HFFc6 (cell line): ENCODE measurements at regions not wholly inside any gene's neighbourhood (a gene's known extent, or its start where the extent isn't known, plus 50 kb on each side); places are given as distances from the start of the nearest gene placed in this dataset.

Source experiments
- DNase-seq: peaks from one replicate; pipeline ENCODE4 v3.0.0-alpha.2; 2018
- H3K27ac Mint-ChIP-seq: 2 replicates; pipeline ENCODE4 v1.8.0; 2020; ENCODE audit warnings: mild to moderate bottlenecking, mixed read lengths
- H3K27me3 Mint-ChIP-seq: 2 replicates; pipeline ENCODE4 v1.8.0; 2021; ENCODE audit warnings: mild to moderate bottlenecking, moderate library complexity, mixed read lengths; ENCODE audit not compliant: insufficient read depth
- H3K36me3 Mint-ChIP-seq: 2 replicates; pipeline ENCODE4 v1.8.0; 2021; ENCODE audit warnings: low read depth, mixed read lengths
- H3K4me1 Mint-ChIP-seq: 2 replicates; pipeline ENCODE4 v1.8.0; 2020; ENCODE audit warnings: low read depth, mixed read lengths
- H3K4me3 Mint-ChIP-seq: 2 replicates; pipeline ENCODE4 v1.8.0; 2020; ENCODE audit warnings: mild to moderate bottlenecking, moderate library complexity, mixed read lengths
- H3K9me3 Mint-ChIP-seq: 2 replicates; pipeline ENCODE4 v1.8.0; 2020; ENCODE audit warnings: mild to moderate bottlenecking, mixed read lengths
- TF ChIP-seq, protein P1 (sequence below): fragments of 200-600 bp; sonication (generic); IDR thresholded peaks from 2 replicates; pipeline ENCODE4 v1.5.0; 2021; ENCODE audit warnings: antibody characterized with exemption, mild to moderate bottlenecking

- no peaks in the 10 kb centered on the region for H3K4me1 Mint-ChIP-seq
- H3K4me3 Mint-ChIP-seq: no peak overlapping the region
These were observed 109.7 kb upstream of the CPEB2 start for GRCh38 chr4:14892563-14892962.

DNA sequence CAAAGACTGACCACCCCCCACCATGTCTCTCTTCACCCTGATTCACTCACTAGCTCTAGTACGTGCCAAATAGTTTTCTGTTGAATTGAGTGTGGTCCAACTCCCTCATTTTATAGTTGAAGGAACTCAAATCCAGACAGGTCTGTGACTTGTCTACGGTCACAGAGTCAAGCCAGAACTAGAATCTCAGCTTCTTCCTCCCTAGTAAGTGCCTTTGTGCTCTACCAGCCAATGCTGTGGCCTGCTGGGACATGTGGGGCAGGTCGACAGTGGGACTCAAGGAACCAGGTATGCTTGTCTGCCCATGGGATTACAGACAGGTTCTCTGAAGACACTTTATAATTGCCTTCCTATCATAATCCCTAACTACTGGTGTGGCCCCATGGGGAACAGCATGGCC is 108.6 kb upstream of the CPEB2 start:
- Mint-ChIP-seq H3K36me3 (no peaks in the 10 kb centered on the region), H3K9me3 (no peaks in the 10 kb centered on the region; the same call in 1 of the 2 replicates), H3K27me3 (peaks cover 3% of the 10 kb centered on the region), H3K27ac (no peak overlapping the region), H3K4me3 (no peak overlapping the region), H3K4me1 (no peaks in the 10 kb centered on the region)
- no peak for DNase-seq
- TF ChIP-seq, protein P1, sequence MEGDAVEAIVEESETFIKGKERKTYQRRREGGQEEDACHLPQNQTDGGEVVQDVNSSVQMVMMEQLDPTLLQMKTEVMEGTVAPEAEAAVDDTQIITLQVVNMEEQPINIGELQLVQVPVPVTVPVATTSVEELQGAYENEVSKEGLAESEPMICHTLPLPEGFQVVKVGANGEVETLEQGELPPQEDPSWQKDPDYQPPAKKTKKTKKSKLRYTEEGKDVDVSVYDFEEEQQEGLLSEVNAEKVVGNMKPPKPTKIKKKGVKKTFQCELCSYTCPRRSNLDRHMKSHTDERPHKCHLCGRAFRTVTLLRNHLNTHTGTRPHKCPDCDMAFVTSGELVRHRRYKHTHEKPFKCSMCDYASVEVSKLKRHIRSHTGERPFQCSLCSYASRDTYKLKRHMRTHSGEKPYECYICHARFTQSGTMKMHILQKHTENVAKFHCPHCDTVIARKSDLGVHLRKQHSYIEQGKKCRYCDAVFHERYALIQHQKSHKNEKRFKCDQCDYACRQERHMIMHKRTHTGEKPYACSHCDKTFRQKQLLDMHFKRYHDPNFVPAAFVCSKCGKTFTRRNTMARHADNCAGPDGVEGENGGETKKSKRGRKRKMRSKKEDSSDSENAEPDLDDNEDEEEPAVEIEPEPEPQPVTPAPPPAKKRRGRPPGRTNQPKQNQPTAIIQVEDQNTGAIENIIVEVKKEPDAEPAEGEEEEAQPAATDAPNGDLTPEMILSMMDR: no peak

More at GRCh38 chr4:14892563-14892962, 109.7 kb upstream of the CPEB2 start:
- TF ChIP-seq, protein P1: no peak
- DNase-seq: no peak
- Mint-ChIP-seq H3K27ac (no peak overlapping the region), H3K36me3 (no peaks in the 10 kb centered on the region), H3K9me3 (no peaks in the 10 kb centered on the region; the same call in 1 of the 2 replicates), H3K27me3 (peaks cover 3% of the 10 kb centered on the region)

- DNase-seq: no peak
- Mint-ChIP-seq H3K4me3 (no peak overlapping the region), H3K9me3 (no peaks in the 10 kb centered on the region; the same call in 1 of the 2 replicates), H3K4me1 (no peaks in the 10 kb centered on the region), H3K36me3 (no peaks in the 10 kb centered on the region), H3K27ac (no peak overlapping the region), H3K27me3 (peaks cover 3% of the 10 kb centered on the region)
- TF ChIP-seq, protein P1: no peak
These were observed 107.6 kb upstream of the CPEB2 start for GRCh38 chr4:14894392-14895292.

GRCh38 chr4:14896656-14897175 is 105.6 kb upstream of the CPEB2 start:
- DNase-seq: no peak
- Mint-ChIP-seq H3K27me3 (peaks cover 3% of the 10 kb centered on the region), H3K36me3 (no peaks in the 10 kb centered on the region), H3K4me1 (no peaks in the 10 kb centered on the region), H3K9me3 (no peaks in the 10 kb centered on the region), H3K27ac (no peak overlapping the region), H3K4me3 (no peak overlapping the region)
- TF ChIP-seq, protein P1: no peak

GRCh38 chr4:14897217-14897616 is 105.1 kb upstream of the CPEB2 start:
- Mint-ChIP-seq H3K36me3 (no peaks in the 10 kb centered on the region), H3K27ac (no peak overlapping the region)

More at GRCh38 chr4:14897217-14897616, 105.1 kb upstream of the CPEB2 start:
- Mint-ChIP-seq H3K9me3 (no peaks in the 10 kb centered on the region), H3K4me3 (no peak overlapping the region), H3K4me1 (no peaks in the 10 kb centered on the region), H3K27me3 (peaks cover 3% of the 10 kb centered on the region)
- DNase-seq: no peak
- TF ChIP-seq, protein P1: no peak
